Suppressor macrophage treated with lipopolysaccharide for 4 hours (primary cell): ENCODE measurements at regions not wholly inside any gene's neighbourhood (a gene's known extent, or its start where the extent isn't known, plus 50 kb on each side); places are given as distances from the start of the nearest gene placed in this dataset.
A peak's percentile ranks its signal among the peaks of the same experiment; 100 is the strongest.

Source experiments
- DNase-seq: peaks from one replicate; pipeline ENCODE4 v3.0.0-alpha.2; 2020

GRCh38 chr1:41978986-41979385 is 60.3 kb upstream of the HIVEP3 start:
- no peak for DNase-seq

GRCh38 chr1:41977326-41977725 is 58.6 kb upstream of the HIVEP3 start:
- no peak for DNase-seq

GRCh38 chr1:41976671-41977070 is 57.9 kb upstream of the HIVEP3 start:
- DNase-seq = no peak

GRCh38 chr1:41975850-41976569 is 57.3 kb upstream of the HIVEP3 start:
- no peak for DNase-seq

- no peak for DNase-seq
These were observed 56.4 kb upstream of the HIVEP3 start for GRCh38 chr1:41975121-41975520.

GRCh38 chr1:41968557-41968956 is 49.8 kb upstream of the HIVEP3 start:
- DNase-seq = peak; percentile 17
